LHCN-M2 (cell line): ENCODE measurements at regions not wholly inside any gene's neighbourhood (a gene's known extent, or its start where the extent isn't known, plus 50 kb on each side); places are given as distances from the start of the nearest gene placed in this dataset.

Experiments
- DNase-seq: peaks from one replicate; pipeline ENCODE4 v3.0.0-alpha.2; 2012; ENCODE audit warnings: low read depth

- no peak for DNase-seq
These were observed 695.5 kb upstream of the LRFN5 start for GRCh38 chr14:40911141-40911540.

- no peak for DNase-seq
These were observed 696.8 kb upstream of the LRFN5 start for GRCh38 chr14:40909906-40910305.

GRCh38 chr14:40903709-40904108 is 703.0 kb upstream of the LRFN5 start:
- DNase-seq: no peak

- DNase-seq: no peak
These were observed 707.2 kb upstream of the LRFN5 start for GRCh38 chr14:40899435-40899834.

- DNase-seq: no peak
These were observed 711.8 kb upstream of the LRFN5 start for GRCh38 chr14:40894846-40895245.

- DNase-seq: no peak
These were observed 717.5 kb upstream of the LRFN5 start for GRCh38 chr14:40889126-40889525.

GRCh38 chr14:40887912-40888311 is 718.8 kb upstream of the LRFN5 start:
- no peak for DNase-seq

GRCh38 chr14:40870252-40870651 is 736.4 kb upstream of the LRFN5 start:
- no peak for DNase-seq

GRCh38 chr14:40859055-40859454 is 747.6 kb upstream of the LRFN5 start:
- no peak for DNase-seq

- DNase-seq: no peak
These were observed 751.3 kb upstream of the LRFN5 start for GRCh38 chr14:40855343-40855742.

- DNase-seq: no peak
These were observed 756.5 kb upstream of the LRFN5 start for GRCh38 chr14:40850191-40850590.

GRCh38 chr14:40847480-40847879 is 759.2 kb upstream of the LRFN5 start:
- DNase-seq: no peak

GRCh38 chr14:40842816-40843215 is 763.9 kb upstream of the LRFN5 start:
- no peak for DNase-seq

- DNase-seq: no peak
These were observed 764.8 kb upstream of the LRFN5 start for GRCh38 chr14:40841886-40842285.

GRCh38 chr14:40838601-40839000 is 768.1 kb upstream of the LRFN5 start:
- no peak for DNase-seq

- no peak for DNase-seq
These were observed 800.2 kb upstream of the LRFN5 start for GRCh38 chr14:40806471-40806870.

- DNase-seq: no peak
These were observed 810.5 kb upstream of the LRFN5 start for GRCh38 chr14:40796168-40796567.

- no peak for DNase-seq
These were observed 821.8 kb upstream of the LRFN5 start for GRCh38 chr14:40784860-40785259.

- DNase-seq: no peak
These were observed 844.0 kb upstream of the LRFN5 start for GRCh38 chr14:40762685-40763084.

GRCh38 chr14:40762177-40762576 is 844.5 kb upstream of the LRFN5 start:
- no peak for DNase-seq

- DNase-seq: no peak
These were observed 846.0 kb upstream of the LRFN5 start for GRCh38 chr14:40760704-40761103.

- DNase-seq: no peak
These were observed 848.6 kb upstream of the LRFN5 start for GRCh38 chr14:40758076-40758475.

- DNase-seq: no peak
These were observed 849.2 kb upstream of the LRFN5 start for GRCh38 chr14:40757376-40757950.

GRCh38 chr14:40733206-40733605 is 873.5 kb upstream of the LRFN5 start:
- DNase-seq: no peak
